ENCODE measurements at regions not wholly inside any gene's neighbourhood (a gene's known extent, or its start where the extent isn't known, plus 50 kb on each side); places are given as distances from the start of the nearest gene placed in this dataset.
A peak's percentile ranks its signal among the peaks of the same experiment; 100 is the strongest.
"Not testable (repeated sequence)": the region's sequence is repeated elsewhere in the genome, so short reads cannot be mapped to it uniquely, and the experiment has no call there.

DNA sequence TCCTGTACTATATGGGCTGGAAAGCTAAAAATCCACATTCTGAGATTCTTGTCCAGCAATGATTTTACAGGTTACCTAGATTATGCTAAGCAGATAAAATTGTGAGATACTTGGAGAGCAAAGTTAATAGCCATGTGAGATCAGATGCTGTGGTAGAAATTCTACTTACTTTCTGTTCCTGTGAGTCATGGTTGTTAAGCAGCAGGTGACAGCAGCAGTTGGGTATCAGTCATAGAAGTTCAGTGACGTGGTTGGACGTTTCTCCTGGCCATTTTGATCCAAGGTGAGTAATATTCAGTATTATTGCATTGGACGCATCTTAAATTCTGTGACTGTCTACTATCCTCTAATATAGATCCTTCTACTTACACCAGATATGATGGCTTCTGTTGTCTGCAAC lies 524.5 kb downstream of the TMEM38B start:
- no peak for DNase-seq (ENCODE audit: low read depth in 2 of 2)

DNA sequence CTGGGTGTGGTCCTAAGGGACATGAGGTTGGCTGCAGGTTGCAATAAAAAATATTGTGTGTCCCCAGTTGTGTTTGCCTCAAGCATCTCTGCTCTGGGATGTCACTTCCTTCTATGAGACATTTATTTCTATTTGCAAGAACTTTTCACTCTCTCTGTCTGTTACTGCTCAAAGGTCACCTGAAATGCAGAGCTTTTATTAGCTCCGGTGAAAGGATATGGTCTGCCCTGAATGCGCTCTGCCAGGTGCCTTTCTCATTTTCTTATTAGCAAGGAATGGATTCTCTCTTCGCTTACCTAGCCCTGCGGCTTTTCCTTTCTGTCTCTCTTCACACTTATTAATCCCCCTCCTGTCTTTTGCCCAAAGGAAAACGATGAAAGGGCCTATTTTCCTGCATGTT lies 526.1 kb downstream of the TMEM38B start:
- DNase-seq (ENCODE audit: low read depth in 2 of 2): no peak

DNA sequence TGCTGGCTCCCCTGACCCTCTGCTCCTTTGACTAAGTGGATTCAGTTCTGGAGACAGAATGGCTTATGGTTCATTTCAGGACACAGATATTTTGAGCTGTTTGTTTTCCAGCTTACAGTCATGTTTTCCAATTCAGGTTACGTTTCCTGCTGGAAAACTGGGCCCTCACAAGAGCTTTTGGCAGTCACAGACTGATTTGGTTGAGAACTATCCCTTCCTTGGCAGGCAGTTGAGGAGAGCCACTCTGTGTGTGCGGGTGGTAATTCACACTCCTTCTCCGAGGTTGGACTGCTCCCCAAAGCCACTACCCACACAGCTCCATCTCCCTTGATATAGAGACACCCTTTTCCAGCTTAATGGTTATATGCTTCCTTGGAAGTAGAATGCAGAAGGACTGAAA lies 534.5 kb downstream of the TMEM38B start:
- no peak for DNase-seq (ENCODE audit: low read depth in 2 of 2)

DNA sequence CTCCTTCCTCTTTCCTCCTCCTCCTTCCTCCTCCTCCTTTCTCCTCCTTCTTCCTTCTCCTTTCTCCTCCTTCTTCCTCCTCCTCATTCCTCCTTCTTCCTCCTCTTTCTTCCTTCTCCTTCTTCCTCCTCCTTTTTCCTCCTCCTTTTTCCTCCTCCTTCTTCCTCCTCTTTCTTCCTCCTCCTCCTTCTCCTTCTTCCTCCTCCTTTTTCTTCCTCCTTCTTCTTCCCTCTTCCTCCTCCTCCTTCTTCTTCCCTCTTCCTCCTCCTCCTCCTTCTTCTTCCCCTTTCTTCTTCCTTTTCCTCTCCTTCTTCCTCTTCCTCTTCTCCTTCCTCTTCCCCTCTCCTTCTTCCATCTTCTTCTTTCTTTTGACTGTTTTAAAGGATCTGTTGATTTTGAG lies 538.8 kb downstream of the TMEM38B start:
- DNase-seq (ENCODE audit: low read depth in 2 of 2): no peak

DNA sequence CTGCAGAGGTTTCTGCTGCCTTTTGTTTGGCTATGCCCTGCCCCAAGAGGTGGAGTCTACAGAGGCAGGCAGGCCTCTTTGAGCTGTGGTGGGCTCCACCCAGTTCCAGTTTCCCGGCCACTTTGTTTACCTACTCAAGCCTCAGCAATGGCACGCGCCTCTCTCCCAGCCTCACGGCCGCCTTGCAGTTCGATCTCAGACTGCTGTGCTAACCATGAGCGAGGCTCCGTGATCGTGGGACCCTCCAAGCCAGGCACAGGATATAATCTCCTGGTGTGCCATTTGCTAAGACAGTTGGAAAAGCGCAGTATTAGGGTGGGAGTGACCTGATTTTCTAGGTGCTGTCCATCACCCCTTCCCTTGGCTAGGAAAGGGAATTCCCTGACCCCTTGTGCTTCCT lies 566.6 kb downstream of the TMEM38B start:
- not testable (repeated sequence) for DNase-seq (ENCODE audit: low read depth in 2 of 2)

DNA sequence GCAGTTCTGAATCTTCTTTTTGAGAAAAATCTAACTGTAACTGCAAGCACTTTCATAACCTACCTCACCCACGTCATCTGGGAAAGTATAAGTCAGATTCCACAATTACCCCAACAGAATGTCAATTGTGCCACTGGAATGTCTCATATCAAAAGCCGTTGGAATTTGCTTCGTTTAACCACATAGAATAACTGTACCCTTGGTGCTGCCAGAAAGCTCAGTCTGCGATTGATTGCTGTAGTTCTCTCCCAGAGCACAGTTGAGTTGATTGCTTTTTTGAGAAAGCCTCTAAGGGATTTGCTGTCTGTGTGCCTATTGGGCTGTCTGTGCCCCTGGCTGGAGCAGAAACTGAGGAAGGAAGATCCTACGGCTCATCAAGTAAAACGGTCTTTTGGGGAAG lies 583.6 kb downstream of the TMEM38B start:
- DNase-seq (ENCODE audit: low read depth in 2 of 2): no peak

DNA sequence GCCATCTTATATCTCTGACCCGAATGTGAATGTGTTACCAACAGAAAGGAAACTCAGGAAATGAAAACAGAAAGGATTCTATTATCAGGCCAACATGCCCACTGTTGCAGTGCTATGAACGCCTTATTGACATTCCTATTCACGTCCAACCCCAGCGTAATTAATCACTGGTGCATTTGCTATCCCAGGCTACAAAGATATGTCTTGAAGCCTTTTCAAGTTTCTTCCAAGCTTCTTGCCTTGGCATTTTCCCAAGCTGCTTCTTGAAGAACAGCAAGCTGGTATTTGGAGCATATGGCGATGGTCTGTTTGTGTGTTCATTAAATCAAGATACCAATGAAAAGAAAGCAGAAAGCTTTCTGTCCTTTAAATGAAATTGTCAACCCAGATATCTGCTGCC lies 579.2 kb upstream of the ZNF462 start:
- no peak for DNase-seq (ENCODE audit: low read depth in 2 of 2)

DNA sequence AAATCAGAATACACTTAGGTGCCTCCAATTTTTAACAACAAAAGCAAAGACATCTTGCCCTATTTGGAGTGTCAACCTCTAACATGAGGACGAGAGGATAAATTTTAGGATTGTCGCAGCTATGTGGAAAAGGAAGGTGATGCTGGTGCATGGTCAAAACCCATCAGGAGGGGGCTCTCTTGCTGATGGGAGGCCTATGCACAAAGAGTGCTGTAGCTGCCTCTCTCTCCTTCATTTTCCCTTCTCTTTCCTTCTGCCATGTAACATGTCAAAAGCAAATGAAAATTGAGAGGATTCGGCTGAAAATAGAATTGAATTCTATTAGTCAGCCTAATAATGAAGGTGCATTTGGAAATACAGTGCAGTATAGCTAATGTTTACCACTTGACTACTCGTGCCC lies 578.7 kb upstream of the ZNF462 start:
- DNase-seq (ENCODE audit: low read depth in 2 of 2): no peak

DNA sequence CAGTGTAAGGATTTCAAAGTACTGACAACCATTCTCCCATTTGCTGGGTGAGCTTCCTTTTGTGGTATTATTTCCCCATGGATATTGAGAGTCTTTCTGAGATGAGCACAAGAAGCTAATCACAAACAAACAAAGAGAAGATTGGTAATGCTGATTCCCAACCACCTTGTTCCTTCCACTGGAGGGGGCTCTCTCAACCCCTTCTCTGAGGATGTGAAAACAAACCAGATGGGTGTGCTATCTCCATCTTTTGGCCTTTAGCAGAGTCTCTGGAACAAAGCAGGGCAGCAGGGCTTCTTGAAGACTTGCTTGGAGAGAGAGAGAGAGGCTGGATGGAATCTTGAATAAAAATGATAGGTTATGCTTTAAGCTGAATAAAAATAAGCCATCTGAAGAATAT lies 576.7 kb upstream of the ZNF462 start:
- DNase-seq (ENCODE audit: low read depth in 2 of 2): no peak

DNA sequence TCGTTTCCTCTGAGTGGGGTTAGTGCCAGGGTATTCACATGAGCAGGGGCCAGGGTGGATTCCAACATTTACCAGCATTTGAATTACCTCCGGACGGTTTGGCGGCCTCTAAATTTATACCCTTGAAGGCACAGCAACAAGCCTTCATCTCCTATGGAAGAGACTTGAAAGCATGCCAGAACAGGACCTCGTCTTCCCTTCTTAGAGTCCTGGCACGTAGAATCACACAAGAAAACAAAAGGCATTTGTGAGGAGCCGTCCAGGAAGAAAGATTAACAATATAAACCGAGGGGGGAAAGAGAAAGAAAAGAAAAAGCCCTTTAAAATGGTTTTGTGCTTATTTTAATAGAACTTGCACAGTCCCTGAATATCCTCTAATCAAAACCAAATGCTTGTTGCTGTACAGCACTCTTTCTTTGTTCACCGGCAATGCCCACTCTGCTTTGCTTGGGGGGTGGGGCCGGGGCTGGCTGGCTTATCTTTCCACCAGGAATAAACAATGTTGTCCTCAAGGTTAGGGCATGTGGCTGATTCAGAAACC lies 575.8 kb upstream of the ZNF462 start:
- DNase-seq (ENCODE audit: low read depth in 2 of 2): no peak

DNA sequence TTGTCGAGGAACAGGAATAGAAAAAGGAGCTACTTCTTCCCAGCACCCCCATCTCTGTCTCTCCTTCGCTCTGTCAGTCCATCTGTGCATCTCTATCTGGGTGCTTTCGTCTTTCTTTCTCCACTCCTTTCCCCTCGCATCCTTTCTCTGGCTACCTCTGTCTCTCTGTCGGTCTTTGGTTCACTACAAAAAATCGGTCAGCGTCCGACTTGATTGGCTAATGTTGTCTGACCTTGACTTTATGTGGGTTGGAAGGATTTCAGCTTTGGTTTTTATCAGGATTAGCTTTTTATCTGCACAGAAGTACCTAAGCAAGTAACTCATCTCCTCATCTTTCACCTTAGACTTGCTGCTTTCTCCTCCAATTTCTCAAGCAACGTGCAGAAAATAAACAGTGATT lies 575.2 kb upstream of the ZNF462 start:
- DNase-seq (ENCODE audit: low read depth in 2 of 2): no peak

DNA sequence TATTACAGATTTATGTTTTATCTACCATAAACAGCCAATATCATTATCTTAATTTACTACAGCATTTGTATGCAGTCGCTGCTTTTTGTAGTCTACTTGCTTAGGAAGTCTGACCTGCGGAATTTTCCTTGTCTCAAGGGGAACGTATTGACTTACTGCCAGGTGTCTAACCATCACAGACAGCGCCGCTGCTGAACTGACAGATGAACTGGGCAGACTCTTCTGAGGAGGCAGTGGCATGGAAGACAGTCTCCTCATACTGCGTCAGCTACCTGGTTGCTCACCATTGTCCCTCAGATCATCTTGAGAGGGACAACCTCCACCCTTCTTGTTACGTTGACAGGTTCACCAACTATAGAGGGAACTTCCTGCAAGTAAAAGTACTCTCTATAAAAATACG lies 574.3 kb upstream of the ZNF462 start:
- DNase-seq (ENCODE audit: low read depth in 2 of 2): no peak

DNA sequence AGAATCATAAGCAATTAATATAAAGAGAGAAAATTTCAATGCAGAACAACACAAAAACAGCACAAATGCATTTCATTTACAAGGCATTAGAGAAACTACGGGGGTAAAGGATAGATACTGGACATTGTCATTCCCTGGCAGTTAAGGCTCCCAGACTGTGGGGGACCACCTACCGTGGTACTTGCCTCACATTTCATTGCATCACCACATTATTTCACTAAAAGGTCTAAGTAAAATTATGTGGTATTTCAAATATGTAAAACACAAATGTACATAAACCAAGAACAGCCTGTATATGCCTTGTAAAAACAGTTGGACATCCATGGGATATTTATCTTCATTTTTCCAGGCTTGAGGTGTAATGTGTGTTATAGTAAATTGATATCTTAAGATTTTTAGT lies 571.2 kb upstream of the ZNF462 start:
- no peak for DNase-seq (ENCODE audit: low read depth in 2 of 2)

DNA sequence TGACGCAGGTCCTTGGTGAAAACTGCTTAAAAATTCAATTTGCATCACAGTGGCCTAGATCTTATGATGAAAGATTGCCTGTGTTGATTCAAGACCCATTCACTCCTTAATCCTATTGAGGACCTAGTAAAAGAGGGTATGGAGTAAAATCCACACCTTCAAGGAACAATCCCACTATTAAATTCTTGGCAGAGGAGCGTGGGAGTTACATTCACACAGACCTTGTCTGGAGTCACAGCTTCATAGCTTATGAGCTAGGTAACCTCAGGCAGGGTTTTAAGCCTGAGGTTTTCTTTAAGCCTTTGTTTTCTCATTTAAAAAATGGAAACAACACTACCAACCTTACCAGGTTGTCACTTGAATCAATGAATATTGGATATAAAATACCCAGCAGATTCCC lies 566.5 kb upstream of the ZNF462 start:
- DNase-seq (ENCODE audit: low read depth in 2 of 2): no peak

DNA sequence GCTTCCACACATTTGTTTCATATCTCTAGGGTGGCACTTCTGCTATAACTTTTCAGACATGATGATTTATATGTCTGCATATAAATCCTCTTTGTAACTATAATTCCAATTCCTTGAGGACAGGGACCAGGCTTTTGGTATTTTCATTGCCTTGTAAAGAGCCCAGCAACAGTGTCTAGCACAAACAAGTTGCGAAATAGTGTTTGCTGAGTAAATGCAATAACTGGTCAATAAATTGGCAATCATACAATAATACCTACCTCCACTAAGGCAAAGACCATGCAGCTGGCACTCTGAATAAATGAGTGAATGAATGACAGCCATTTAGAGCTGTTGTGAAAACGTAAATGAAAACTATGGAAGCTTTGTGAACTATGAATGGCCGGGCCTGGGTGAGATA lies 564.0 kb upstream of the ZNF462 start:
- no peak for DNase-seq (ENCODE audit: low read depth in 2 of 2)

DNA sequence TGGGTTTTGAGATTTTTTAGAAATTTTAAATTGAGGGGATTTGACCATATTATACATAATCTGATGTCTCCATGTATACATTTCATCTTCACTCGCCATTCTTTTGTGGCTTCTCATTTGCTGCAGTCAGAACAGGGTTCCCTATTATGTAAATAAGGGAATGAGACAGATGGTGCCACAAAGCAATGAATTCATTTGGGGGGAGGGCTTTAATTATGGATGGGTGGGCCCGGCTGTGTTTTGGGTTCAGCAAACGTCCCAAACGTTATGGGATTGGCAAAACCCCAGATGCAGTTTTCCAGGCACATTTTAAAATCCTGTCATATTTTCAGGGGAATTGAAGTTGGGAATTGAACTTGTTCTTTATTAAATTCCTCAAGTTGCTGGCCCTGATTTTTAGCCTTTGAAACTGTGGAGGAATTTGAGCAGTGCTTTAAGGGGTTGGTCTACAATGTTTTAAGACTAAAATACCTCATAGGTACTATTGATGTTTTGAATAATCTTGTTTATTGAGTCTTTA lies 558.5 kb upstream of the ZNF462 start:
- no peak for DNase-seq (ENCODE audit: low read depth in 2 of 2)

DNA sequence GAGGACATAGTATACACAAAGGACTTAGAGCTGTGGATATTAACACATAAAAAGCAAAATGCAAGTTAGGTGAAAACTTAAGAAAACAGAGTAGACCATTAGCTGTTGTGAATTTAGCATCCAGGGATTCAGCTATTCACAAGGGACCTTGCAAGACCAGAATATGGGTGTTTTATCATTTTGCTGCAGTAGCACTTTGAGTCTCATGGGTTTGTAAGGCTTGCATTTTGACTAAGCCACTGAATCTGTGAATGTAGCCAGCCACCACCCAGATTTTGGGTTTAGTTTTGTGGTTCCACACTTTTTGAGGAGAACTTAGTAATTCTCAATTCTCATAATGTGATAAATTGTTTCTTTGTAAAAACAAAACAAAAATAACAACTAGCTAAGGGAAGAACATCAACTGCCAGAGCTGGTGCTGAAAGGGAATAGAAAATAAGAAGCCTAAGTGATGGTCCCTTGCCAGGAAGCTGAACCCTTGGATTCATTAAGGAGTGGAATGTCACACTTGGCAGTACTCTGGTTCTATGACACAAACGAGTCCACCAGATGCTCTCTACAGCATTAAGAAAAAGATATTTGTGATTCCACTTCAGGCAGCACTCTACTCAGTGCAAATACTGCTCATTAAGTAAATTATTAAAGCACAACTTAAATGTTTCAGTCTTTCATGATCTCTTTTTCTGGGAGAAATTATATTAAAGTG lies 557.4 kb upstream of the ZNF462 start:
- no peak for DNase-seq (ENCODE audit: low read depth in 2 of 2)

DNA sequence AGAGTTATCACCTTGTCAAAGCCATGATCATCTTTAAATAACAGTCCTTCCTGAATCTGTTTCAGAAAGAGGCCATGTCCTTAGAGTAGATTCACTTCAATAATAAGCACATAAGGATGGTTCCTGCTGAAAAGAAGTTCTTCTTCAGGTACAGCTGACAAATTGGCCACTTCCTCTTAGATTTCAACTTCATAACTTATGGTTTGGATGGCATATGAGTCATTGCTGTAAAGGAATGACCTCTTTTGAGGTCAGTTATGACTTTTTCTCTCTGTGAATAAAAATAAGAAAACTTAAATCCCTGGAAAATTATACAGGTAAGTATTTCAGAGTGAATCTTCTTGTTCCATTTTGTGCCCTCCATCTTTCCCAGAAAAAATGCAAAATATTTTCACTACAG lies 555.3 kb upstream of the ZNF462 start:
- DNase-seq (ENCODE audit: low read depth in 2 of 2): no peak

DNA sequence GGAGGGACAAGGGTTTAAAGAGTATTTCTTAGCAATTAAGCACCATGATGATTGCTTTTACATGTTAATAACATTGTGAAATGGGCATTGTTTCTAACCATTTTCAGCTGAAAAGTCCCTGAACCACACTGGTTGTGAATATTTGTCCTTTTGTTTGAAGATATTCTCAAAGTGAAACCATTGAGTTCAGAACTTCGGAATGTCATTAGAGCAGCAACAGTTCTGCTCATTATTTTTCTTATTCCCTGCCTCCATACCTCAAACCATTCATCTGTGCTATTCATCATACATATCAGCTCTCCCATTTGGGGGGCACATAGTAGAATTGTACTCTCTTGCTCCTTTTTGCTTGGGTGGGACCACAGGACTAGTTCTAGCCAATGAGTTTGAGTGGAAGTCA lies 553.0 kb upstream of the ZNF462 start:
- no peak for DNase-seq (ENCODE audit: low read depth in 2 of 2)

DNA sequence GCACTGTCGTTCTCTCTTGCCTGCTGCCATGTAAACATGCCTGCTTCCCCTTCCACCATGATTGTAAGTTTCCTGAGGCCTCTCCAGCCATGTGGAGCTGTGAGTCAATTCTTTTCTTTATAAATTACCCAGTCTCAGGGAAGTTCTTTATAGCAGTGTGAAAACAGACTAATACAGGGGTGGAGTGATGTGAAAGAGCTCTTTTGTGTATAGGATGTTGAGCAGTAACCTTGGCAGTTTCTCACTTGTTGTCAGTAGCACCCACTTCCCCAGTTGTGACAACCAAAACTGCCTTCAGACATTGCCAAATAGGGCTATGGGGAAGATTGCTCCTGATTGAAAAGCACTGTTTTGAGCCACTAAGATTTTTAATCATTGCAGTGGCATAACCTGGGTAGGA lies 552.2 kb upstream of the ZNF462 start:
- no peak for DNase-seq (ENCODE audit: low read depth in 2 of 2)

DNA sequence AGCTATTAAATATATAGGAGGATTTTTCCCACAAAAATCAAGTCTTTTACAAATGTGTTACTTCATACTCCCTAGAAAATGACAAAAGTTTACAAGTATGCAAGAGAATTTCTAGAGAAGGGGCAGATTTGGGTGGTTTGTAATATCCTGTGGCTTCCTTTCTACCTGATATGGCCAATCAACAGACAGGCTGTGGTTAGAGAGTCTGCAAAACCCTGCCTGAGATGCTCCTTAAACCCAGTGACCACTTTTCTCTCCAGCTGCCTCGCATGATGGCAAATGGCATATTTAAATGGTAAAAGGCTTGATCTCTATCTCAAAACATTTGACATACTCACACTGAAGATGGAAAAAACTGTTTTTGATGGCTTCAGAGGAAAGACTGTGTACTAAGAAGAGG lies 550.1 kb upstream of the ZNF462 start:
- peak in 1 of 2 donors; percentile 3 for DNase-seq (ENCODE audit: low read depth in 2 of 2)

DNA sequence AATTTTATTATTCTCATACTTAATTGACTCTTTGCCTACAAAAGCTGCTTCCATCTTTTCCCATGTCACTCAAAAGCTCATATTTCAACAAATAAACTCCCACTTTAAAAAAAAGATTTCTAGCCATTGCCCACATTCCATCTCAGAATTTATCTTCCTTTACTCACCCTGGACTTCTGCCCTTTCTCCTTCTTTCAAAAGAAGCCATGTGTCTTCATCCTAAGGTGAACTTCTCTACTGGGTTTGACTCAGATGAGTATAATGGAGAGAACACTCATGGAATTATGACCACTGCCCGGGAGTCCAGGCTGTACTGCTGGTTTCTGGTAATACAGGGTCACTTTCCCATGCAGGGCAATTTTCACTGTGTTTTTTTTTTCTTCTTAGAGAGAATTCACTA lies 548.5 kb upstream of the ZNF462 start:
- no peak for DNase-seq (ENCODE audit: low read depth in 2 of 2)

DNA sequence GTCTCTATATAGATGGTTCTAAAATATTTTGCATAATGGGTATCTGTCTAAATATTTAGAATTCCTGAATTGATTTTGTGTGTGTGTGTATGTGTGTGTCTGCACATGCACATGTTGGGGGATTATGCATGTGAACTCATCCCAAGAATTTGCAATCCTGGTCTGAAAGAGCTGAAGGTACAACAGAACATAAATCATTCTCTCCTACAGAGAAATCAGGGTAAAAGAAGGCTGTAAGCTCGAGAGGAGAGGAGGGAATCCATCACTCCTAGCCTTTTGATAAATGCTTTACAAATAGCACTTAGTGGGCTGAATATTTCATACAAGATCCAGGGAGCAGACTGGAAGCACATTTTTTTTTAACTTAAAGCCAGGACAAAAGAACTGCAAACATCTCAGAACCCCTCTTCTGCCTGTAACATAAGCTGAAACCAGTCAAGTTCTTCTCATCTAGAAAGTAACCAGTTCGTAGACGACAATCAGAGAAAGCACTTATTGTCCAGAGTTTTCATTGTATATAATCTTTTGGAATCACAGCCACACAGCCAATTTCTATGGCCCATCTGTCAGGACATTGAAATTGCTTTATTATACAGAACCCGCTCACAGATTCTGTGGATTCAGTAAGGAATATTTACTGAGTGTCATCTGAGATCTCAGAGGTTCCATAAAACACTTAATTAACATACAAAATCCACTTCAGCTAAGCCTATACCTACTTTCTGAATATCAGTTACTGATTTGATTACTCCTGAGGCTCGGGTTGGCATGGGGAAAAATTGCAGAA lies 541.4 kb upstream of the ZNF462 start:
- DNase-seq (ENCODE audit: low read depth in 2 of 2): no peak
